ENCODE measurements at regions not wholly inside any gene's neighbourhood (a gene's known extent, or its start where the extent isn't known, plus 50 kb on each side); places are given as distances from the start of the nearest gene placed in this dataset.

DNA sequence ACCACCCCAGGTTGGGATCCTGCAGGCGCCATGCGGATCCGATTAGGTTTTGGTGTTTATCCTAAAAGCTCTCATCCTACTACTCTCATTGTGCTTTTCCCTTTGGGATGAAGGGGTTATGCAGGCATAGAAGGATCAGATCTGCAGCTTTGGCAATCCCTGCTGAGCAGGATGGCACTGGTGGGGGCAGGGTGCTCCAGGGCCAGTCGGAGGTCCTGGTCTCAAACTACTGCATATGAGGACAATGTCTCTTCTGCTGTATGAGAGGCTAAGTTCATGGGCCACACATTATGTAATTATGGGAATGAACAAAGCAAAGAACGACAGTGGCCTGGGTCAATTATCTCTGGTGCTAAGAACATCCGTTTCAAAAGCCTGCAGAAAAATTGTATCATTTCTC is 334.2 kb downstream of the IRX1 start:
- no peak for FAIRE-seq
- 54 to 67% methylated on average over 6 of the region's 6 CpGs for WGBS, 2 donors
- no peaks in the 10 kb centered on the region for H3K36me3 ChIP-seq
- H3K27ac ChIP-seq, result no peak overlapping the region
- no peak for ATAC-seq
- no peaks in the 10 kb centered on the region for H3K4me1 ChIP-seq
- intact Hi-C loops (cut with DNase I), result no loop called here
- TF ChIP-seq, protein P1, sequence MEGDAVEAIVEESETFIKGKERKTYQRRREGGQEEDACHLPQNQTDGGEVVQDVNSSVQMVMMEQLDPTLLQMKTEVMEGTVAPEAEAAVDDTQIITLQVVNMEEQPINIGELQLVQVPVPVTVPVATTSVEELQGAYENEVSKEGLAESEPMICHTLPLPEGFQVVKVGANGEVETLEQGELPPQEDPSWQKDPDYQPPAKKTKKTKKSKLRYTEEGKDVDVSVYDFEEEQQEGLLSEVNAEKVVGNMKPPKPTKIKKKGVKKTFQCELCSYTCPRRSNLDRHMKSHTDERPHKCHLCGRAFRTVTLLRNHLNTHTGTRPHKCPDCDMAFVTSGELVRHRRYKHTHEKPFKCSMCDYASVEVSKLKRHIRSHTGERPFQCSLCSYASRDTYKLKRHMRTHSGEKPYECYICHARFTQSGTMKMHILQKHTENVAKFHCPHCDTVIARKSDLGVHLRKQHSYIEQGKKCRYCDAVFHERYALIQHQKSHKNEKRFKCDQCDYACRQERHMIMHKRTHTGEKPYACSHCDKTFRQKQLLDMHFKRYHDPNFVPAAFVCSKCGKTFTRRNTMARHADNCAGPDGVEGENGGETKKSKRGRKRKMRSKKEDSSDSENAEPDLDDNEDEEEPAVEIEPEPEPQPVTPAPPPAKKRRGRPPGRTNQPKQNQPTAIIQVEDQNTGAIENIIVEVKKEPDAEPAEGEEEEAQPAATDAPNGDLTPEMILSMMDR (IDR thresholded peaks at IDR 0.05), result no peak
- H3K4me3 ChIP-seq, result no peak overlapping the region
- no peaks in the 10 kb centered on the region for H3K27me3 ChIP-seq
- no peak for DNase-seq
- H3K9me3 ChIP-seq, result no peaks in the 10 kb centered on the region

DNA sequence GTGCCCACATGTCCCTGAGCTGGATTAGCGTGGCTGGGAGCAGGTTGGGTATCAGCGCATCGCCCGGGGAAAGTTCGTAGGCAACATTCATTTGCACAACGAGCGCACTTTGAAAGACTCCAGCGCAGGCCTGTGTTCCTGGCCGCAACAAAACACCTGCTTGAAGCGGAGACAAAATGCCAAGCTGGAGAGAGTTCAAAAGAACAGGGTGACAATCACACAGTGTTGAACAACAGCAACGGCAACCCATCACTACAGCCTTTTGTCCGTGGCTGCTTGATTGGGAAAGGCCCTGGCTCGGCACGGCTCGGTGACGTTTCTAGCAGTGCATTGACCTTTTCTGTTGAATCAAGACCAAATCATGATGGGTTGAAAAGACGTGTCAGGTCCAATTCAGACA is 336.3 kb downstream of the IRX1 start:
- Histone ChIP-seq H3K27ac (no peak overlapping the region), H3K27me3 (no peaks in the 10 kb centered on the region), H3K4me3 (no peak overlapping the region), H3K9me3 (no peaks in the 10 kb centered on the region), H3K36me3 (no peaks in the 10 kb centered on the region), H3K4me1 (no peaks in the 10 kb centered on the region)
- no peak for DNase-seq
- FAIRE-seq, result no peak
- intact Hi-C loops (cut with DNase I), result no loop called here
- TF ChIP-seq, protein P1 (IDR thresholded peaks at IDR 0.05), result no peak
- no peak for ATAC-seq
- WGBS, 2 donors, result 67 to 80% methylated on average over 17 of the region's 17 CpGs

GRCh38 chr5:3933536-3933935 is 337.9 kb downstream of the IRX1 start:
- no peak for ATAC-seq
- intact Hi-C loops (cut with DNase I), result no loop called here
- no peak for DNase-seq
- Histone ChIP-seq H3K27ac (no peak overlapping the region), H3K9me3 (no peaks in the 10 kb centered on the region), H3K4me3 (no peak overlapping the region), H3K4me1 (no peaks in the 10 kb centered on the region), H3K27me3 (no peaks in the 10 kb centered on the region), H3K36me3 (no peaks in the 10 kb centered on the region)
- no peak for FAIRE-seq
- TF ChIP-seq, protein P1 (IDR thresholded peaks at IDR 0.05), result no peak
- WGBS, 2 donors, result 65 to 73% methylated on average over 4 of the region's 4 CpGs

DNA sequence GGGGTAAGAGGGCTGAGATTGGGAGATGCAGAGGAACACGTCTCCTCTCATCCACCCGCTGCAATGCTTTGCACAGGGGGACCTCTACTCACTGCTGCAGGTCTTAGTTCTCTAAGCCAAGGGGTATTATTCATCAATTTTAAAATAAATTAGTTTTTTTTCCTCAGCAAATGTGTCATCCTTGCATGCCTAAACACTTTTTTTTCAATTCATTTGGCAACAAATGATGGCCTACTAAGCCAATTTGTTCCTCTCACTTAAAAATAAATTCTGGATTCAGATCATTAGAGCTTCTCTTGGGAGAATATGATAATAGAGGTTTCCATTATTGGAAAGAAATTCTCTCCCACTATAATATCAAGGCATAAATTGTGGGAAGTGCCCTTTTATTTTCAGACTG is 338.3 kb downstream of the IRX1 start:
- DNase-seq, result no peak
- no peaks in the 10 kb centered on the region for H3K27me3 ChIP-seq
- no peaks in the 10 kb centered on the region for H3K9me3 ChIP-seq
- TF ChIP-seq, protein P1 (IDR thresholded peaks at IDR 0.05), result no peak
- no peak for FAIRE-seq
- WGBS, 2 donors, result 60% methylated on average over 2 of the region's 2 CpGs
- ATAC-seq, result no peak
- H3K36me3 ChIP-seq, result no peaks in the 10 kb centered on the region
- H3K4me1 ChIP-seq, result no peaks in the 10 kb centered on the region
- intact Hi-C loops (cut with DNase I), result no loop called here
- no peak overlapping the region for H3K27ac ChIP-seq
- no peak overlapping the region for H3K4me3 ChIP-seq

DNA sequence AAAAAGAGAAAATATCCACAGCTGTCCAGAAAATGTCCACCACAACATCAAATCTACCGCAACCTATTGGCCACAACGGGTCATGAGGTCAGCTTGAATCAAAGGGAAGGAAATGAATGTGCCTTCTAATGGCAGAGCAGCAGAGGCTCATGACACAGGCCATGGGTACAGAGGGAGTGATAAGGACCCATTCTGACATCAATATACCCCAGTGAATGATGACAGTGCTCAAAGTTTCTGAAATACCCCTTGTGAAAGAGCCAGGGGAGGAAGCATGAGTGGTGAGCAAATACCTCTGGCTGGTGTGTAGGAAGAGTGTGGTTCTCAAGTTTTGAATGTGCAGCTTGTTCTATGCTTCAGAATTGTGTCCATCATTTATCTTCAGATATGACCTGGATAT is 348.2 kb downstream of the IRX1 start:
- 67 to 72% methylated on average over 2 of the region's 2 CpGs for WGBS, 2 donors

More for the DNA sequence above, 348.2 kb downstream of the IRX1 start:
- H3K4me1 ChIP-seq, result no peaks in the 10 kb centered on the region
- TF ChIP-seq, protein P1 (IDR thresholded peaks at IDR 0.05), result no peak
- no peak overlapping the region for H3K27ac ChIP-seq
- H3K36me3 ChIP-seq, result no peaks in the 10 kb centered on the region
- no peak for FAIRE-seq
- DNase-seq, result no peak
- intact Hi-C loops (cut with DNase I), result no loop called here
- no peaks in the 10 kb centered on the region for H3K27me3 ChIP-seq
- no peak for ATAC-seq
- H3K9me3 ChIP-seq, result no peaks in the 10 kb centered on the region
- H3K4me3 ChIP-seq, result no peak overlapping the region

Data from pancreas (tissue), 10 donors.